Hematopoietic multipotent progenitor cell treated with erythropoietin and hydrocortisone succinate and interleukin-3 and kit ligand, for 17 days (in vitro differentiated cells): ENCODE measurements at regions not wholly inside any gene's neighbourhood (a gene's known extent, or its start where the extent isn't known, plus 50 kb on each side); places are given as distances from the start of the nearest gene placed in this dataset.

ENCODE experiments used
- DNase-seq: peaks from one replicate; pipeline ENCODE4 v3.0.0-alpha.2; 2015; ENCODE audit warnings: low spot score

DNA sequence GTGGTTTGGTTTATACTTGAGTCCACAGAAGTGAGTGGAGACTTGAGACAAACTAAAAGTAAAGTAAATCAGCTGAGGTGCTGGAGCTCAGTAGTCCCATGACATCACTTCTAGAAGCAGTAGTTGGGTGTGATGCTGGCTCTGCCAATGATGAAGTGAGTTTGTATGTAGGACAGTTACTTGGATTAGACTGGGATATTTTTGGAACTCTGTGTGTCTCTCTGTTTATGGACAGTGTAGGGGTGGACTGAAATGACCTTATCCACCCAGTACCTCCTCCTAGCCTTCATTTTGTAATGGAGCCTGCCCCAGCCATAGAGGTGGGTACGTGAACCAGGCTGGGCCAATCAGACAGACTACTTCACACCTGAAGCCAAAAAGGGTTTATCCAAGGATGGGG lies 52.2 kb downstream of the POLR1D start:
- no peak for DNase-seq

DNA sequence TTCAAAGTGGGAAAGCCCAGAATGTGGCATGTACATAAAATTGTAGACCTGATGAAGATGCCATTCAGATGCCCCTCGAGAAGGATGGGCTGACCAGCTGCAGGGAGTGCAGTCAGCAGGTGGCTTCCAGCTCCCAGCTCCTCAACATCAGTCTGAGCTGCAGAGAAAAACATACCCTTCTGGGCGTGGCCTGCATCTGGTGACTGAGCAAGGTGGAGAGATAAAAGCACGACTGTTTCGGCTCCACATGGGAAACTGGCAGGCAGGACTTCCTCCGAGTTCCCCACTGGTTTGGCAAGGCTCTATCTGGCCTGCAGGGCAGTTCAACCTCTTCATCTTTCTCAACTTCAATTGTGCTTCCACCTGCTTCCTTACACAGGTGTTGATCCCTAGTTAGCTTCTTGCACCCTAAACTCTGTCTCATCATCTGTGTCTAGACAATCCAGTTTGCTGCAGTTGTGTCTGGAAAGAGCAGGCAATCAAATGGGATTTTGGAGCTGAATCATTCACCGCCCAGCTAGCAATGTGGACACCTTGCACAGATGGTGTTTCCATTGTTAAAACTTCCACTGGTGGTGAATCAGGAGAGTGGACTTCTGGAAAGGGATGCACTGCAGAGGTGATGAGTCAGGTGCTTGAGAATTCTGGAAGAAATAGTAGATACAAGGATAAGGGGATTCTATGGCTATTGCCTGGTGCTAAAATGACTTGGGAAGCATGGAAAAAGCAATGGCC lies 56.8 kb downstream of the POLR1D start:
- peak; percentile 63 for DNase-seq

GRCh38 chr13:27679396-27679795 lies 57.7 kb downstream of the POLR1D start:
- DNase-seq = no peak

DNA sequence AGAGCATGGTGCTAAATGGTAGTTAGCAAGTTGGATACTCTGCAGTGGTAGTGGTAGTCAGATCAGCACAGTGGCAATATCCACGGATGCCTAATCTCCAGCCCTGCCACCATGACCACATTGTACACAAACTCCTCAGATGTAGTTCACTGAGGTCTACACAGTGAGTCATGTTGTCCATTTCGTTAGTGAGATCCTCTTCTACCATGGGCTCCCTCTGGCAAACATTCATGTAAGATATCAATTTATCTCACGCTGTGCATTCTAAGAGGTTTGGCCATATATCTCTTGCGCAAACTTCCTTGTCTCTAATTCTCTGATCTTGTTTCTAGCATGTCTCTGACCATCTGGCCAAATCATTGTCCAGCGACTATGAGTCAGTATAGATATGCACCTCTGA lies 58.2 kb downstream of the POLR1D start:
- no peak for DNase-seq

DNA sequence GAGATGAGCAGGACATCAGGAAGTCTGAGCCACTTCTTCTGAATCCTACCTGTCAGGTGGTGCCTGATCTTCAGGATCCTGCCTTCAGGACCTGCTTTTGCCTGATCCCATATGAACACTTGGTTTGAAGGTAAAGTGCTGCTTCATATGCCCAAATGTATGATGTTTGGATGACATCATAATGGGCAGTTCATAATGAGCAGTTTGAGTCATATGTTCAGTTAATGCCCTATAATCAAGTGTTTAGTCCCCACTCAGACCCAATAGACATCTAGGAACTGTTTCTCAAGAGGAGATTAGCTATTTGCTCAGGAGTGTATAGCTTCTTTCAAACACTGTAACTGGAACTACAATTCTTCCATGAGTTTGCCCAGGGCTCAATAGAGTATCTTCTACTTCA lies 58.8 kb downstream of the POLR1D start:
- no peak for DNase-seq

GRCh38 chr13:27691207-27691606 lies 69.5 kb downstream of the POLR1D start:
- no peak for DNase-seq

GRCh38 chr13:27696731-27697130 lies 75.0 kb downstream of the POLR1D start:
- no peak for DNase-seq

GRCh38 chr13:27699952-27700351 lies 78.3 kb downstream of the POLR1D start:
- no peak for DNase-seq

DNA sequence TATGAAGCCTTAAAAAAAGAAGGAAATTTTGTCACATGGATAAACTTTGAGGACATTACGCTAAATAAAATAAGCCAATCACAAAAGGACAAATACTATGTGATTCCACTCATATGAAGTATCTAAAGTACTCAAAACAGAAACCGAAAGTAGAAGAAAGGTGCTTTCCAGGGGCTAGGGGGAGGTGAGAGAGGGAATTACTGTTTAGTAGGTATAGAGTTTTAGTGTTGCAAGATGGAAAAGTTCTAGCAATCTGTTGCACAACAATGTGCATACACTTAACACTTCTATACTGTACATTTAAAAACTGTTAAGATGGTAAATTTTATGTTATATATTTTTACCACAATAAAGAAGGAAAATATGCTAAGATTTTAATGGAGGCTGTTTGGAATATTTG lies 83.0 kb downstream of the POLR1D start:
- DNase-seq = no peak

DNA sequence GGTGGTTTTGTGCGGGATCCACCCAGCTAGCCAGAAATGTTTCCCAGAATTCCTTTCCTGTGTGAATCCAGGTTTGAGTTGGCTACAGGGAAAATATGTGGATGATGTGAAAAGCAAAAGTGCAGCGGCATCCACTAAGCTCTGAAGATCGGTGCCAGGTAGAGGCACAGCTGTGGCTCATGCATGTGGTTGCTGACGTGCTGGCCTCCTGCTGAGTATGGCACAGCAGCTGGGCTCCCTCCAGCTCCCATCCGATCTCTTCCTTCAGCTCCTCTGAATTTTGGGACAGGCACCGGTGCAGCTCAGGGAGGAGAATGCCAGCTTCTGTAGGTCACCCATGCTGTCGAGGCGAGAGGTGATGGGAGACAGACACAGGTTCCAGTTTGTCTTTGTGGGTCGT lies 84.0 kb upstream of the GSX1 start:
- no peak for DNase-seq

GRCh38 chr13:27709779-27710178 lies 82.5 kb upstream of the GSX1 start:
- DNase-seq = no peak

- peak; percentile 70 for DNase-seq
These were observed 79.9 kb upstream of the GSX1 start for GRCh38 chr13:27712421-27712820.

- no peak for DNase-seq
These were observed 78.5 kb upstream of the GSX1 start for GRCh38 chr13:27713767-27714166.

DNA sequence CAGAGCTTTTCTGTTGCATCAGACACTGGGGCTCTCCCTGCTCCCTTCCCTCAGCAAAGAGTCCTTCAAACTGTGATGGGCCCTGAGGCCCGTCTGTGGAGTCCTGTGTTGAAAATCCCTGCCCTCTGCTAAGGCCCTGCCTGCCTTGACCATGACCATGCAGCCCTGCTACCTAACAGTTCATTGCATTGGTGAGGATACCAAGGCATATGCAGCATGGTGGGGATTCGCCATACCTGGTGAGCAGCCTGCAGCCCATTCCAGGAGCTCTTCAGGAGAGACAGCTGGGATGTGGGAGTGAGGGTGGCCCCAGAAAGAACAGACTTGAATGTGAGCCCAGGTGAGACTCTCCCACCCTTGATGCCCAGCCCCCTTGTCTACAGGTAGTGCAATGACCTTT lies 70.6 kb upstream of the GSX1 start:
- DNase-seq = no peak

DNA sequence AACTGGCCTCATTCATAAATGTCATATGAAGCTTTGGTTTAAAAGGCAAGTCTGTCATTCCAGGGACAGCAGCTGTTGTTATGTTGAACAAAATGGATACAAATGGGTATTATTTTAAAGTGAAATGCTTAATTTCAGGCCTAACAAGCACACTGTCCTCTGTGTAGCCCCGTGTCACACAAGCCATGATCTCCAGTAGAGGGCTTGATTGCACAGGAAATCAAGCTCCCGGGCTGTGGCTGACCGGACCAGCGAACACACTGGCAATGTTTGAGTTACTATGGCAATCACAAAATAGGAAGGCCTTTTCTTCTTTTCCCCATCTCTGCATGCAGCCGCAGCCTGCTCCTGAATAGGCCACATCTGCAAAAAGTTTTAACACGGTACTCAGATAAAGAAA lies 64.0 kb upstream of the GSX1 start:
- DNase-seq = no peak

GRCh38 chr13:27730191-27730590 lies 62.1 kb upstream of the GSX1 start:
- DNase-seq = no peak
